Esophagus muscularis mucosa (tissue), 4 donors: ENCODE measurements at regions not wholly inside any gene's neighbourhood (a gene's known extent, or its start where the extent isn't known, plus 50 kb on each side); places are given as distances from the start of the nearest gene placed in this dataset.

Experiments used
- DNase-seq: peaks from one replicate; pipeline ENCODE4 v3.0.0-alpha.2; 2017; ENCODE audit errors: extremely low spot score
- H3K27ac ChIP-seq, 4 donors: fragments of 200-600 bp; sonication (generic); replicated peaks in 1 of 4; 1 replicate in 3 of 4; 2 replicates in 1 of 4; pipeline ENCODE4 v1.5.1; 2016 to 2019; ENCODE audit warnings: mild to moderate bottlenecking in 1 of 4
- H3K27me3 ChIP-seq, 4 donors: fragments of 200-600 bp; sonication (generic); one replicate each; pipeline versions ENCODE4 v1.5.1 to v1.6.0; 2016 to 2019
- H3K36me3 ChIP-seq, 4 donors: fragments of 200-600 bp; sonication (generic); one replicate each; pipeline ENCODE4 v1.5.1; 2016 to 2019
- H3K4me1 ChIP-seq, 4 donors: fragments of 200-600 bp; sonication (generic); one replicate each; pipeline ENCODE4 v1.5.1; 2016 to 2019
- H3K4me3 ChIP-seq, 4 donors: fragments of 200-600 bp; sonication (generic); 1 replicate in 2 of 4; 2 replicates in 2 of 4; pipeline ENCODE4 v1.5.1; 2016 to 2019; ENCODE audit warnings: mild to moderate bottlenecking in 4 of 4, moderate library complexity in 1 of 4
- H3K9me3 ChIP-seq, 4 donors: fragments of 200-600 bp; sonication (generic); 1 replicate in 3 of 4; 2 replicates in 1 of 4; pipeline ENCODE4 v1.5.1; 2016 to 2019
- EP300 ChIP-seq: sonication (generic); formaldehyde crosslinking; IDR thresholded peaks from one replicate; pipeline ENCODE4 v1.6.1; 2017; ENCODE audit warnings: antibody characterized with exemption
- POLR2A ChIP-seq: fragments of 450-650 bp; IDR thresholded peaks from one replicate; pipeline ENCODE4 v1.6.1; 2017; ENCODE audit warnings: antibody characterized with exemption, moderate library complexity, mild to moderate bottlenecking, low read depth
- POLR2AphosphoS5 ChIP-seq, 2 donors: sonication (generic); formaldehyde crosslinking; IDR thresholded peaks; one replicate each; pipeline ENCODE4 v1.6.1; 2017; ENCODE audit warnings: antibody characterized with exemption in 2 of 2
- WGBS: methylation state at CpG from one replicate; pipeline ENCODE4 v1.1.5; 2018; 5-methylcytosine and 5-hydroxymethylcytosine counted together
- intact Hi-C: fragments of 100-400 bp; cut with DNase I; formaldehyde crosslinking; loops from one replicate; pipeline ENCODE4 v1.15.1; 2023
- TF ChIP-seq, protein P1 (sequence below), 3 experiments: fragments of 200-600 bp in 2 of 3; fragments of 450-650 bp in 1 of 3; sonication (generic) in 2 of 3; IDR thresholded peaks; one replicate each; pipeline ENCODE4 v1.5.1; 2017 to 2019; ENCODE audit warnings: antibody characterized with exemption in 3 of 3, mild to moderate bottlenecking in 2 of 3, moderate library complexity in 1 of 3

DNA sequence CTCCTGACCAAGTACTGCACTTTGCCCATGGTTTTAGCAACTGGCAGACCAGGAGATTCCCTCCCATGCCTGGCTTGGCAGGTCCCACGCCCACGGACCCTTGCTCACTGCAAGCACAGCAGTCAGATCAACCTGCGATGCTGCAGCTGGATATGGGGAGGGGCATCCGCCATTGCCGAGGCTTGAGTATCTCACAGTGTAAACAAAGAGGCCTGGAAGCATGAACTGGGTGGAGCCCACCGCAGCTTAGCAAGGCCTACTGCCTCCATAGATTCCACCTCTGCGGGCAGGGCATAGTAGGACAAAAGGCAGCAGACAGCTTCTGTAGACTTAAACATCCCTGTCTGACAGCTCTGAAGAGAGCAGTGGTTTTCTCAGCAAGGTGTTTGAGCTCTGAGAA lies 479.8 kb downstream of the FUT8 start:
- WGBS: no CpG with 5 or more reads among the region's 7 CpGs
- TF ChIP-seq POLR2AphosphoS5 (IDR thresholded peaks at IDR 0.05): no peak
- no peak for TF ChIP-seq EP300
- no peak for TF ChIP-seq POLR2A
- TF ChIP-seq, protein P1, sequence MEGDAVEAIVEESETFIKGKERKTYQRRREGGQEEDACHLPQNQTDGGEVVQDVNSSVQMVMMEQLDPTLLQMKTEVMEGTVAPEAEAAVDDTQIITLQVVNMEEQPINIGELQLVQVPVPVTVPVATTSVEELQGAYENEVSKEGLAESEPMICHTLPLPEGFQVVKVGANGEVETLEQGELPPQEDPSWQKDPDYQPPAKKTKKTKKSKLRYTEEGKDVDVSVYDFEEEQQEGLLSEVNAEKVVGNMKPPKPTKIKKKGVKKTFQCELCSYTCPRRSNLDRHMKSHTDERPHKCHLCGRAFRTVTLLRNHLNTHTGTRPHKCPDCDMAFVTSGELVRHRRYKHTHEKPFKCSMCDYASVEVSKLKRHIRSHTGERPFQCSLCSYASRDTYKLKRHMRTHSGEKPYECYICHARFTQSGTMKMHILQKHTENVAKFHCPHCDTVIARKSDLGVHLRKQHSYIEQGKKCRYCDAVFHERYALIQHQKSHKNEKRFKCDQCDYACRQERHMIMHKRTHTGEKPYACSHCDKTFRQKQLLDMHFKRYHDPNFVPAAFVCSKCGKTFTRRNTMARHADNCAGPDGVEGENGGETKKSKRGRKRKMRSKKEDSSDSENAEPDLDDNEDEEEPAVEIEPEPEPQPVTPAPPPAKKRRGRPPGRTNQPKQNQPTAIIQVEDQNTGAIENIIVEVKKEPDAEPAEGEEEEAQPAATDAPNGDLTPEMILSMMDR (IDR thresholded peaks at IDR 0.05): no peak
- intact Hi-C loops: no loop called here

DNA sequence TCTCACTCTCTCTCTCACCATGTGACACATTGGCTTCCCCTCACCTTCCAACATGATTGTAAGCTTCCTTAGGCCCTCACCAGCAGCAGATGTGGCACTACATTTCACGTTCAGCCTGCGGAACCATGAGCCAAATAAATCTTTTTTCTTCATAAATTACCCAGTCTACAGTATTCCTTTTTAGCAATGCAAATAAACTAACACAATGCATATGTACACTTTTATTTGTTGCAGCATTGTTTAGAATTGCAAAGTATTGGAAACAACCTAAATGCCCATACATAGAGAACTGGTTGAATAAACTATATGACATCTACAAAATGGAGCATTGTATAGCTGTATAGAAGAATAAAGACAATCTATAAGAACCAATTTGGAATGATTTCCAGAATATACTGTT lies 487.6 kb downstream of the FUT8 start:
- DNase-seq: no peak
- Histone ChIP-seq H3K27ac (no peak overlapping the region), H3K27me3 (no peaks in the 10 kb centered on the region), H3K4me3 (no peak overlapping the region), H3K9me3 (peaks cover 0 to 15% (median 2%) of the 10 kb centered on the region in 4 donors), H3K4me1 (no peaks in the 10 kb centered on the region), H3K36me3 (no peaks in the 10 kb centered on the region)
- intact Hi-C loops: no loop called here
- TF ChIP-seq, protein P1 (IDR thresholded peaks at IDR 0.05): no peak
- TF ChIP-seq EP300 (no peak), POLR2A (no peak), POLR2AphosphoS5 (IDR thresholded peaks at IDR 0.05) (no peak)
- 88% methylated on average over 2 of the region's 2 CpGs for WGBS

More for the DNA sequence above, 479.8 kb downstream of the FUT8 start:
- Histone ChIP-seq H3K36me3 (no peaks in the 10 kb centered on the region), H3K4me1 (no peaks in the 10 kb centered on the region), H3K27ac (no peak overlapping the region), H3K4me3 (no peak overlapping the region), H3K27me3 (peaks cover 0 to 5% (median 0%) of the 10 kb centered on the region in 4 donors), H3K9me3 (peaks cover 0 to 5% (median 4%) of the 10 kb centered on the region in 4 donors)
- DNase-seq: no peak

DNA sequence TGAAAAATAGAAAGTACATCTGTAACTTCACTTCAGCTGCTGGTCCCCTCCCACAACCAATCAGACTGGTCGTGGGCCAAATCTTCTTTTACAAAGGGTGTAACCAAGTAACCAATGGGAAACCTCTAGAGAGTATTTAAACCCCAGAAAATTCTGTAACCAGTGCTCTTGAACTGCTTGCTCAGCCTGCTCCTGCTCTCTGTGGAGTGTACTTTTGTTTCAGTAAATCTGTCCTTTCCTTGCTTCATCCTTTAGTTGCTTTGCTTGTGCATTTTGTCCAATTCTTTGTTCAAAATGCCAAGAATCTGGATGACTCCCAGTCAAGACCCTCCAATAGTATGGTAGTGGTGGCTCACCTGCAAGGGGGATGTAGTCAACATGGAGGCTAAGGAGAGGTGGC lies 489.1 kb downstream of the FUT8 start:
- H3K36me3 ChIP-seq: no peaks in the 10 kb centered on the region
- no peak overlapping the region for H3K4me3 ChIP-seq
- 60% methylated on average over 1 of the region's 1 CpG for WGBS
- no peaks in the 10 kb centered on the region for H3K4me1 ChIP-seq
- no peak overlapping the region for H3K27ac ChIP-seq
- TF ChIP-seq POLR2A (no peak), EP300 (no peak), POLR2AphosphoS5 (IDR thresholded peaks at IDR 0.05) (no peak)
- TF ChIP-seq, protein P1 (IDR thresholded peaks at IDR 0.05): no peak
- no peak for DNase-seq
- no peaks in the 10 kb centered on the region for H3K27me3 ChIP-seq
- peaks cover 0 to 10% (median 0%) of the 10 kb centered on the region in 4 donors for H3K9me3 ChIP-seq
- intact Hi-C loops: no loop called here

DNA sequence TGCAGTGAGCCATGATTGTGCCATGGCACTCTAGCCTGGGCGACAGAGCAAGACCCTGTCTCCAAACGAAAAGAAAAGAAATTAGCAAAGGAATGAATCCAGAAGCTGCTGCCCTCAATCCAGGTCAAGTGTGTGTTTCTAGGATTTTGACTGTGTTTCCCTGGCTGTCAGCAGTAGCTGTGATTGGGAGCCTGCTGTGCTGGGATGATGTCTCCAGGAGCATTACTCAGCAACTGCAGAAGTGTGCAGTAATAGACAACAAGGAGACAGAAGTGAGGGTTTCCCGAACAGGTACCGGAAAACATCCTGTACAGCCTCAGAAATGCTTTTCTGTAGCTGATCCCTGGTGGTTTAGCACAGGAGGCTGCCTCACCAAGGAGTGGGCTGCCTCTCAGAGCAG lies 492.5 kb downstream of the FUT8 start:
- DNase-seq: no peak
- intact Hi-C loops: no loop called here
- WGBS: 89% methylated on average over 4 of the region's 4 CpGs
- H3K27me3 ChIP-seq: no peaks in the 10 kb centered on the region
- H3K36me3 ChIP-seq: no peaks in the 10 kb centered on the region
- no peak overlapping the region for H3K4me3 ChIP-seq
- H3K27ac ChIP-seq: no peak overlapping the region
- H3K4me1 ChIP-seq: no peaks in the 10 kb centered on the region
- H3K9me3 ChIP-seq: peaks cover 0 to 10% (median 0%) of the 10 kb centered on the region in 4 donors
- TF ChIP-seq POLR2A (no peak), EP300 (no peak), POLR2AphosphoS5 (IDR thresholded peaks at IDR 0.05) (no peak)
- TF ChIP-seq, protein P1 (IDR thresholded peaks at IDR 0.05): no peak

DNA sequence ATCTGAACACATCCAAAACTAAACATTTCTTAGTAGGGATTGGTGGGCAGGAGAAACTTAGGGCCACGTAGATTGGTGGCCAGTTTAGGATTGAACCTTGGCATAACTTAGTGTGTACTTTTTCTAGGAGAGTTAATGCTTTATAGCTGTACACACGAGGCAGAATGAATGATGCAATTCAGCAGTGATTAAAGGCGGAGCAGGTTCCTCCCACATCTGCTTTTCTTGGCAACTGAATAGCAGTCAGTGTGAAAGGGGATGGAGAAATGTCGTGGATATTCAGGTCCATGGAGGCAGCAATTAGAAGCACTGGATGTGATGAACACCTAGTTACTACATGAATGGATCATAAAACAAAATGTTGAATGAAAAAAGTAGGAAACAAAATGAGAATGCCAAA lies 493.8 kb downstream of the FUT8 start:
- Histone ChIP-seq H3K36me3 (no peaks in the 10 kb centered on the region), H3K4me1 (no peaks in the 10 kb centered on the region), H3K4me3 (no peak overlapping the region), H3K9me3 (peaks cover 0 to 5% (median 0%) of the 10 kb centered on the region in 4 donors), H3K27me3 (no peaks in the 10 kb centered on the region), H3K27ac (no peak overlapping the region)
- intact Hi-C loops: no loop called here
- no peak for DNase-seq
- TF ChIP-seq POLR2A (no peak), POLR2AphosphoS5 (IDR thresholded peaks at IDR 0.05) (no peak), EP300 (no peak)
- TF ChIP-seq, protein P1 (IDR thresholded peaks at IDR 0.05): no peak
- WGBS: 67% methylated on average over 4 of the region's 4 CpGs
